Amniotic epithelial cell (primary cell): ENCODE measurements at regions not wholly inside any gene's neighbourhood (a gene's known extent, or its start where the extent isn't known, plus 50 kb on each side); places are given as distances from the start of the nearest gene placed in this dataset.
"Not testable (repeated sequence)": the region's sequence is repeated elsewhere in the genome, so short reads cannot be mapped to it uniquely, and the experiment has no call there.

Experiments
- DNase-seq: peaks from one replicate; pipeline ENCODE4 v3.0.0-alpha.2; 2010; ENCODE audit warnings: low read depth

GRCh38 chr21:20110368-20110767 is 887.8 kb upstream of the NCAM2 start:
- DNase-seq: no peak

DNA sequence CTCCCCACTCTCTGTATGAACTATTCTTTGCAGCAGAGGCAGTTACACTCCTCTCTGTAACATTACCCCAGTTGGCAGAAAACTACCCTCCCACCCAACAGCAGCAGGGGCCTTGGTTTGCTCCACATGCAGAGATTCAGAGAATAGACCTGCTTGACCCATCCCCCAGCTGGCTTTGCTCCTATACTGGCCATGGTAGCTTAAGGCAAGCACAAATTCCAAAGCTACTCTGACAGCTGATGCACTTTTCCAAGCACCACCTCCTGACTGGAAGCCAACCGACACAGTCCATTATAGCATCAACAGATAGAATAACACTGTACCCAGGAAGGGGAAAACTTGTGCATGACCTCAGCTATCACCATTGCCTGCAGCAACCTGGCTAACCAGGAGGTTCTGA is 846.5 kb upstream of the NCAM2 start:
- no peak for DNase-seq

GRCh38 chr21:20163167-20163566 is 835.0 kb upstream of the NCAM2 start:
- no peak for DNase-seq

GRCh38 chr21:20167059-20167458 is 831.1 kb upstream of the NCAM2 start:
- no peak for DNase-seq

DNA sequence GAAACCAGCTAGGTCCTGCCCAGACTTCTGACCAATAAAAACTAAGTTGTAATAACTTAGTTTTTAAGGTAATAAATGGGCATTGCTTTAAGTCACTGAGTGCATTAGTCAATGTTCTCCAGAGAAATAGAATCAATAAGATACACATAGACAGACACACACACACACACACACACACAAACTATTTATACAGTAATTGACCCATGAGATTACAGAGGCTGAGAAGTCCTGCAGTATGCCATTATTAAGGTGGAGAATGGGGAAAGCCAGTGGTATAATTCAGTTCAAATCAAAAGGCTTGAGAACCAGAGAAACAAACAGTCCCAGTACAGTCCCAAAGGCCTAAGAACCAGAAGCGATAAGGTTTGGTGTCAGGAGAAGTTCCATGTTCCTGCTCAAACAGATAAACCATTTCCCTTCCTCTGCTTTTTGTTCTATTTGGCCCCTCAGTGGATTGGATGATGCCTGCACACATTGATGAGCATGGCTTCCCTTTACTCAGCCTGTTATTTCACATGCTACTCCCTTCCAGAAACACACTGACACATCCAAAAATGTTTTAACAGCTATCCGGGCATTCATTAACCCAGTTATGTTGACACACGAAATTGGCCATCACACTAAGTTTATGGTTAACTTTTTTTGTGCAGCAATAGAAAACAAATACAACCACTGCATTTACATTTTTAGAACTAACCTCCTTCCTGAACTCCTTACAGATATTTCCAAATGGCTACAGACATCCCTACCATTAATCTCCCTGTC is 828.2 kb upstream of the NCAM2 start:
- DNase-seq: no peak

DNA sequence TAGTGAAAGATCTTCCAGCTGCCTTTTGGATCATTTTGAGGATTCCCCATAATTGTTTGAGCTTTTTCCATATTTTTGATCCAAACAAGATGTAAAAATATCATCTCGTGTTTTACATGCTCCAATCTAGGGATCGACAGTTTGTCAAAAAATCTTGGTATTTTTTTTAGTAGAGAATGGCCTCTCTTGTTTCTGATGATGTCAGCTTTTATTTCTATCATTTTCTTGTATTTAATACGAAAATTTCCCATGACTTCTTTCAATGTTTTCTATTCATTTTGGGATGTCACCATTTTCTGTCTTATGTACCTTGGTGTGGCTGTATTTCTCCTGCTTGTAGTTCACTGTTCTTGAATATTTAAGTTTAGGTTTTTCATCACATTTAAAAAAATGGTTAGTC is 812.0 kb upstream of the NCAM2 start:
- DNase-seq: no peak

DNA sequence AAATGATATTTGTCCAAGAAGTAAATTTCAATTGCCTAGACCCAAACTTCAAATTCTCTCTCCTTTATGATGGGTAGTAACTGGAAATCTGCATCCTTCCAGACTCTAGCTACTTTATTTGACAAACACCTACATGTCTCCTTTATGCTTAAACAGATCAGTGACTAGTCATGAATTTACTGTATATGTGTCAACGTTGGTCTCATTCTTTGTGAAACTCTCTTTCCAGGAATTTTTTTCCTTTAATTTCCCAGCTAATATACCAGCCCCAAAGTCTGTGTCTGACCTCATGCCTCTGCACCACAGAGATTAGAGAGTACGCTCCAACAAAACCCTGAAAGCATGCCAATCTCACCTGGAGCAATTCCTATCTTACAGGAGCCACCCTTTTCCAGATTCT is 811.2 kb upstream of the NCAM2 start:
- DNase-seq: no peak

DNA sequence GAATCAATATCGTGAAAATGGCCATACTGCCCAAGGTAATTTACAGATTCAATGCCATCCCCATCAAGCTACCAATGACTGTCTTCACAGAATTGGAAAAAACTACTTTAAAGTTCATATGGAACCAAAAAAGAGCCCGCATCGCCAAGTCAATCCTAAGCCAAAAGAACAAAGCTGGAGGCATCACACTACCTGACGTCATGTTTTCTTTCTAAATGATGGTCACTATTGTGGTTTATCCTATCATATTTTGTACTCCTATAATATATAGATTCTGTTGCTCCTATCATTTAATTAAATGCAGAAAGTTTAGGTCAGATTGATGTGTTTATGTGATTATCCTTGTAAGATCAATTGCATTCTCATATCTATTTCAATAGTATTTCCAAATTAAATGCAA is 796.9 kb upstream of the NCAM2 start:
- not testable (repeated sequence) for DNase-seq

DNA sequence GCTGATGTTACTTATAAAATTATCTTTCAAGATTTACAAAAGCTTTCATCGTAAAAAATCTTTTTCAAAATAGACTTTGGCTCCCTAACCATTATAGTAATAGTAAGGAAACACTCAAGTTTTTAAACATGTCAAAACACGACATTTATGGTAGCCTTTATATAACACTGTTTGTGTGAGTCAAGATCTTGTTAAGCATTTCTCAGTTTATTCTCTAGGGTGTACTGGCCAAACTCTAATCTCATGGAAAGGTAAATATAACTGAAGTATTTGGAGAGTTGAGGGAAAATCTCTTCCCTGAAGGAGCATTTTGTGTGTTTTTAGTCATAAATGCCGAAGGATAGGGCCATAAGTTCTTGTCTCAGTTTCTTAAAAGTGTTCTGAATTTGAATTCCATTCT is 790.9 kb upstream of the NCAM2 start:
- no peak for DNase-seq

GRCh38 chr21:20215959-20216358 is 782.2 kb upstream of the NCAM2 start:
- no peak for DNase-seq

DNA sequence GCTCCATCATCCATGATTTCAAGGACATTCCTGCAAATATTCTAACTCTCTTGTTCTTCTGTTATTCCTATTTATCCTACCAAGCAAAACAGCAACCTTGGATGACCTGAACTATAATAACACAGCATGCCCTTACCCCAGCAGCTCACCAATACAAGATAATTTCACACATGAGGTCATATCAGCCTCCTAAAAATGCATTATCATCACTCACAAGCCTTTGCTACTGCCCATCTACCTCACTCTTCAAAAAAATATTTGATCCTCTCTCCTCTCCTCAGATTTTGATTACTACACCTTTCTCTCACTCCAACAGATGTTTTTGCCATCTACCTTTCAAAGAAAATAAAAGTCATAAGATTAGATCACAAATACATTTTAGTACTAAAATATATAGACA is 777.6 kb upstream of the NCAM2 start:
- DNase-seq: no peak

DNA sequence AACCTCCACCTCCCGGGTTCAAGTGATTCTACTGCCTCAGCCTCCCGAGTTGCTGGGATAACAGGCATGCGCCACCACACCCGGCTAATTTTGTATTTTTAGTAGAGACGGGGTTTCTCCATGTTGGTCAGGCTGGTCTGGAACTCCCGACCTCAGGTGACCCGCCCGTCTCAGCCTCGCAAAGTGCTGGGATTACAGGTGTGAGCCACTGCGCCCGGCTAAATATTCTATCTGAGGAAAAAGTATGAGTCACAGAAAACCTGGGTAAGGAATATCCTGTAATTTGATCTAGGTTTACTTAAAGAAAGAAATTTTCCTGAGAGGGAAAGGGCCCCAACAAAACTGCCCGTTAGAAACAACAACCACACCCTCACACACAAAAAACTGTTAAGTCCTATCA is 776.2 kb upstream of the NCAM2 start:
- not testable (repeated sequence) for DNase-seq

- not testable (repeated sequence) for DNase-seq
Measured at GRCh38 chr21:20236649-20237048, 761.6 kb upstream of the NCAM2 start.

GRCh38 chr21:20249401-20249800 is 748.8 kb upstream of the NCAM2 start:
- no peak for DNase-seq

GRCh38 chr21:20250337-20250736 is 747.9 kb upstream of the NCAM2 start:
- no peak for DNase-seq

DNA sequence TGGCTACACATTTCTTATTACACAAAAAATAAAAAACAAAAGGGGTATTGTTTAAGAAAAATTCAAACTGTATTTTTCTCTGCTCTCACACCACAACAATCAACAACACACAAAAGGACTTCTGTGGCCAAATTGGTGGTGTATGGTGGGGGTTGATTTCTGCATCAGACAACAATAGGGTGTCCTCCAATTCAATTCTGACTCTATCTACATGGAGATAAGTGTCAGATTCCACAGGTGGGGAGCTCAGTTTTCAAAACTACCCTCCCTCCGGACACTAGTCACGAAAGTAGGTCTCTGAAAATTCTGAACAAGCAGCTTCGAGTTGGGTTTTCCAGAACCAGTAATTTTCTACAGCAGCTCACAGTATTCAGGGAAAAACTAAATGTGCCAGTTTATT is 744.9 kb upstream of the NCAM2 start:
- DNase-seq: no peak

DNA sequence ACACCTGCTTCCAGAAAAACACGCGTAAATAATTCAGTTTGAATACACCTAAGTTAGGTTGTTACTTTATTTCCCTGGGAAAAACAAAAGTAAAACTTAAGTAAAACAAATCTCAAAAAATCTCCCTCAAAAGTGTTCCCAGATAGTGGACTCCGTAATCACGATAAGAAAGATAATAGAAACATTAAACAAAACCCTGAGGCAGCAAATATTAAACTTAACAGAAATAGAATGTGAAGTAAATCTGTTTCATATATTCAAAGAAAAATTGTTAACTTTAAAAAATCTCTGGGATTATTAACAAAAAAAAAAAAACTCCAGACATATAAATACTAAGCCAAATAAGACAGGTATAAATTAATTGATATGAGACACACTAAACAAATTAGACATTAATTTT is 743.2 kb upstream of the NCAM2 start:
- no peak for DNase-seq

- no peak for DNase-seq
Measured at GRCh38 chr21:20257052-20257740, 741.0 kb upstream of the NCAM2 start.

- DNase-seq: no peak
Measured at GRCh38 chr21:20258542-20258941, 739.7 kb upstream of the NCAM2 start.

- no peak for DNase-seq
Measured at GRCh38 chr21:20259031-20259867, 739.0 kb upstream of the NCAM2 start.

GRCh38 chr21:20260124-20260523 is 738.1 kb upstream of the NCAM2 start:
- DNase-seq: no peak

GRCh38 chr21:20261364-20261763 is 736.8 kb upstream of the NCAM2 start:
- DNase-seq: no peak
